WTC11 (cell line): ENCODE measurements at regions not wholly inside any gene's neighbourhood (a gene's known extent, or its start where the extent isn't known, plus 50 kb on each side); places are given as distances from the start of the nearest gene placed in this dataset.

Experiments
- ATAC-seq: fragments of 200-7000 bp; cut with Tn5 transposase; 2 replicates; pipeline ENCODE4 v1.10.0; 2021; ENCODE audit warnings: mild to moderate bottlenecking, moderate library complexity
- CTCF ChIA-PET: fragments of 300-600 bp; sonication (Branson Sonifier 250); formaldehyde crosslinking; loops from one replicate; lab custom pipeline; 2021; ENCODE audit warnings: antibody characterized with exemption; lab: Charles Lee
- POLR2A ChIA-PET: fragments of 350-600 bp; sonication (Branson Sonifier 250); formaldehyde crosslinking; loops from one replicate; lab custom pipeline; 2021; ENCODE audit warnings: antibody characterized with exemption; lab: Charles Lee
- DNase-seq: peaks from one replicate; pipeline ENCODE4 v3.0.0; 2021; ENCODE audit warnings: low spot score
- H3K27ac Mint-ChIP-seq: 2 replicates; pipeline ENCODE4 v1.8.0; 2021; ENCODE audit warnings: mixed read lengths
- H3K27me3 Mint-ChIP-seq: 2 replicates; pipeline ENCODE4 v1.8.0; 2021; ENCODE audit warnings: low read depth, mild to moderate bottlenecking, moderate library complexity, mixed read lengths
- H3K36me3 Mint-ChIP-seq: 2 replicates; pipeline ENCODE4 v1.8.0; 2021; ENCODE audit warnings: mixed read lengths
- H3K4me1 Mint-ChIP-seq: 2 replicates; pipeline ENCODE4 v1.8.0; 2022; ENCODE audit warnings: mixed read lengths
- H3K4me3 Mint-ChIP-seq: 2 replicates; pipeline ENCODE4 v1.8.0; 2021; ENCODE audit warnings: mild to moderate bottlenecking, moderate library complexity, mixed read lengths
- H3K9me3 Mint-ChIP-seq: 2 replicates; pipeline ENCODE4 v1.8.0; 2021; ENCODE audit warnings: mixed read lengths
- ARID4B ChIP-seq: sonication (generic); formaldehyde crosslinking; IDR thresholded peaks from 2 replicates; pipeline ENCODE4 v1.8.0; 2023; ENCODE audit warnings: missing genetic modification reagents, mild to moderate bottlenecking, borderline replicate concordance
- ATF3 ChIP-seq: sonication (generic); formaldehyde crosslinking; conservative IDR thresholded peaks from 2 replicates; pipeline ENCODE4 v1.8.1; 2022; ENCODE audit warnings: mild to moderate bottlenecking, missing genetic modification reagents
- EMX1 ChIP-seq: fragments of 250-450 bp; sonication (Bioruptor Pico); IDR thresholded peaks from 2 replicates; pipeline ENCODE4 v1.8.0; 2021; ENCODE audit warnings: mild to moderate bottlenecking
- ESRRA ChIP-seq: sonication (generic); formaldehyde crosslinking; IDR thresholded peaks from 2 replicates; pipeline ENCODE4 v1.8.1; 2022; ENCODE audit warnings: mild to moderate bottlenecking, missing genetic modification reagents, borderline replicate concordance
- IRF2 ChIP-seq: sonication (generic); formaldehyde crosslinking; IDR thresholded peaks from 2 replicates; pipeline ENCODE4 v1.8.0; 2022; ENCODE audit warnings: low read depth, missing genetic modification reagents, borderline replicate concordance
- JAZF1 ChIP-seq: fragments of 250-450 bp; sonication (Bioruptor Pico); IDR thresholded peaks from 2 replicates; pipeline ENCODE4 v1.9.0; 2021; ENCODE audit warnings: moderate library complexity, mild to moderate bottlenecking, inconsistent platforms
- MLX ChIP-seq: sonication (generic); formaldehyde crosslinking; IDR thresholded peaks from 2 replicates; pipeline ENCODE4 v1.8.1; 2023; ENCODE audit warnings: mild to moderate bottlenecking, missing genetic modification reagents, moderate library complexity
- RORB ChIP-seq: fragments of 250-450 bp; sonication (Bioruptor Pico); IDR thresholded peaks from 2 replicates; pipeline ENCODE4 v1.9.0; 2021; ENCODE audit warnings: mild to moderate bottlenecking
- SOX15 ChIP-seq: fragments of 250-450 bp; sonication (Bioruptor Pico); IDR thresholded peaks from 2 replicates; pipeline ENCODE4 v1.9.0; 2021; ENCODE audit warnings: mild to moderate bottlenecking
- TEAD4 ChIP-seq: sonication (generic); formaldehyde crosslinking; IDR thresholded peaks from 2 replicates; pipeline ENCODE4 v1.8.0; 2022; ENCODE audit warnings: mild to moderate bottlenecking, missing genetic modification reagents
- USF2 ChIP-seq: sonication (generic); formaldehyde crosslinking; IDR thresholded peaks from 2 replicates; pipeline ENCODE4 v1.8.1; 2023; ENCODE audit warnings: mild to moderate bottlenecking, missing genetic modification reagents, moderate library complexity
- ZNF232 ChIP-seq: sonication (generic); formaldehyde crosslinking; IDR thresholded peaks from 2 replicates; pipeline ENCODE4 v1.8.0; 2022; ENCODE audit warnings: mild to moderate bottlenecking, missing genetic modification reagents
- ZNF263 ChIP-seq: sonication (generic); formaldehyde crosslinking; IDR thresholded peaks from 2 replicates; pipeline ENCODE4 v1.8.1; 2022; ENCODE audit warnings: low read depth, mild to moderate bottlenecking, moderate library complexity, missing genetic modification reagents
- ZNF416 ChIP-seq: fragments of 250-450 bp; sonication (Bioruptor Pico); IDR thresholded peaks from 2 replicates; pipeline ENCODE4 v1.9.0; 2021; ENCODE audit warnings: mild to moderate bottlenecking, inconsistent platforms
- TF ChIP-seq, protein P1 (sequence below): fragments of 250-450 bp; sonication (Bioruptor Pico); IDR thresholded peaks from 2 replicates; pipeline ENCODE4 v2.1.2; 2022; ENCODE audit warnings: mild to moderate bottlenecking, moderate library complexity
- TF ChIP-seq, protein P2 (sequence below): sonication (generic); formaldehyde crosslinking; conservative IDR thresholded peaks from 2 replicates; pipeline ENCODE4 v1.8.1; 2023; ENCODE audit warnings: mild to moderate bottlenecking, low read depth, missing genetic modification reagents, moderate library complexity
- TF ChIP-seq, protein P3 (sequence below): fragments of 250-450 bp; sonication (Bioruptor Pico); conservative IDR thresholded peaks from 2 replicates; pipeline ENCODE4 v1.9.0; 2021; ENCODE audit warnings: mild to moderate bottlenecking
- TF ChIP-seq, protein P4 (sequence below): sonication (generic); formaldehyde crosslinking; IDR thresholded peaks from 2 replicates; pipeline ENCODE4 v1.8.1; 2022; ENCODE audit warnings: missing genetic modification reagents, borderline replicate concordance

DNA sequence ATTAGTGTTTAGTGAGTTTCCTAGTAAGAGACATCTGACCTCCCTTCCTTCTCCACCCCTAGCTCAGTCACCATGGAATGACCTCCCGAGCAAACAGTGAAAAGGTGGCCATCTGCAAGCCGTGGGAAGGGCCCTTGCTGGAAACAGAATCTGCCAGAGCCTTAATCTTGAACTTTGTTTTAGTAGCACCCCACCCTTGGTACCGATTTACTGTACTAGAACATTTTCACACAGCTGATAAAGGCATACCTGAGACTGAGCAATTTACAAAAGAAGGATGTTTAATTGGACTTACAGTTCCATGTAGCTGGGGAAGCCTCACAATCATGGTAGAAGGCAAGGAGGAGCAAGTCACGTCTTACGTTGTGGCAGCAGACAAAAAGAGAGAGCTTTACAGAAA is 655.8 kb downstream of the TSN start:
- Mint-ChIP-seq H3K27ac (no peak overlapping the region), H3K9me3 (peaks cover 14% of the 10 kb centered on the region), H3K27me3 (no peaks in the 10 kb centered on the region), H3K4me1 (peaks cover 5% of the 10 kb centered on the region; the same call in 1 of the 2 replicates), H3K36me3 (peaks cover 13% of the 10 kb centered on the region)
- CTCF ChIA-PET, result no interaction called here
- no peak for ATAC-seq
- POLR2A ChIA-PET, result no interaction called here
- DNase-seq, result no peak
- no peak for TF ChIP-seq SOX15 (CRISPR knock-in tag)
- TF ChIP-seq ZNF232 (CRISPR knock-in tag), result no peak
- TF ChIP-seq USF2 (CRISPR knock-in tag), result no peak
- TF ChIP-seq ESRRA (CRISPR knock-in tag), result no peak
- no peak for TF ChIP-seq ARID4B
- TF ChIP-seq ATF3 (CRISPR knock-in tag), result no peak
- TF ChIP-seq, protein P1, sequence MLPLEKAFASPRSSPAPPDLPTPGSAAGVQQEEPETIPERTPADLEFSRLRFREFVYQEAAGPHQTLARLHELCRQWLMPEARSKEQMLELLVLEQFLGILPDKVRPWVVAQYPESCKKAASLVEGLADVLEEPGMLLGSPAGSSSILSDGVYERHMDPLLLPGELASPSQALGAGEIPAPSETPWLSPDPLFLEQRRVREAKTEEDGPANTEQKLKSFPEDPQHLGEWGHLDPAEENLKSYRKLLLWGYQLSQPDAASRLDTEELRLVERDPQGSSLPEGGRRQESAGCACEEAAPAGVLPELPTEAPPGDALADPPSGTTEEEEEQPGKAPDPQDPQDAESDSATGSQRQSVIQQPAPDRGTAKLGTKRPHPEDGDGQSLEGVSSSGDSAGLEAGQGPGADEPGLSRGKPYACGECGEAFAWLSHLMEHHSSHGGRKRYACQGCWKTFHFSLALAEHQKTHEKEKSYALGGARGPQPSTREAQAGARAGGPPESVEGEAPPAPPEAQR (CRISPR knock-in tag), result no peak
- no peak for TF ChIP-seq RORB (CRISPR knock-in tag)
- TF ChIP-seq ZNF263 (CRISPR knock-in tag), result no peak
- no peak for TF ChIP-seq EMX1 (CRISPR knock-in tag)
- TF ChIP-seq ZNF416 (CRISPR knock-in tag), result no peak
- TF ChIP-seq JAZF1, result no peak
- no peak for TF ChIP-seq MLX
- TF ChIP-seq, protein P2, sequence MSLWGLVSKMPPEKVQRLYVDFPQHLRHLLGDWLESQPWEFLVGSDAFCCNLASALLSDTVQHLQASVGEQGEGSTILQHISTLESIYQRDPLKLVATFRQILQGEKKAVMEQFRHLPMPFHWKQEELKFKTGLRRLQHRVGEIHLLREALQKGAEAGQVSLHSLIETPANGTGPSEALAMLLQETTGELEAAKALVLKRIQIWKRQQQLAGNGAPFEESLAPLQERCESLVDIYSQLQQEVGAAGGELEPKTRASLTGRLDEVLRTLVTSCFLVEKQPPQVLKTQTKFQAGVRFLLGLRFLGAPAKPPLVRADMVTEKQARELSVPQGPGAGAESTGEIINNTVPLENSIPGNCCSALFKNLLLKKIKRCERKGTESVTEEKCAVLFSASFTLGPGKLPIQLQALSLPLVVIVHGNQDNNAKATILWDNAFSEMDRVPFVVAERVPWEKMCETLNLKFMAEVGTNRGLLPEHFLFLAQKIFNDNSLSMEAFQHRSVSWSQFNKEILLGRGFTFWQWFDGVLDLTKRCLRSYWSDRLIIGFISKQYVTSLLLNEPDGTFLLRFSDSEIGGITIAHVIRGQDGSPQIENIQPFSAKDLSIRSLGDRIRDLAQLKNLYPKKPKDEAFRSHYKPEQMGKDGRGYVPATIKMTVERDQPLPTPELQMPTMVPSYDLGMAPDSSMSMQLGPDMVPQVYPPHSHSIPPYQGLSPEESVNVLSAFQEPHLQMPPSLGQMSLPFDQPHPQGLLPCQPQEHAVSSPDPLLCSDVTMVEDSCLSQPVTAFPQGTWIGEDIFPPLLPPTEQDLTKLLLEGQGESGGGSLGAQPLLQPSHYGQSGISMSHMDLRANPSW, result no peak
- TF ChIP-seq IRF2, result no peak
- TF ChIP-seq TEAD4 (CRISPR knock-in tag), result no peak
- TF ChIP-seq, protein P3, sequence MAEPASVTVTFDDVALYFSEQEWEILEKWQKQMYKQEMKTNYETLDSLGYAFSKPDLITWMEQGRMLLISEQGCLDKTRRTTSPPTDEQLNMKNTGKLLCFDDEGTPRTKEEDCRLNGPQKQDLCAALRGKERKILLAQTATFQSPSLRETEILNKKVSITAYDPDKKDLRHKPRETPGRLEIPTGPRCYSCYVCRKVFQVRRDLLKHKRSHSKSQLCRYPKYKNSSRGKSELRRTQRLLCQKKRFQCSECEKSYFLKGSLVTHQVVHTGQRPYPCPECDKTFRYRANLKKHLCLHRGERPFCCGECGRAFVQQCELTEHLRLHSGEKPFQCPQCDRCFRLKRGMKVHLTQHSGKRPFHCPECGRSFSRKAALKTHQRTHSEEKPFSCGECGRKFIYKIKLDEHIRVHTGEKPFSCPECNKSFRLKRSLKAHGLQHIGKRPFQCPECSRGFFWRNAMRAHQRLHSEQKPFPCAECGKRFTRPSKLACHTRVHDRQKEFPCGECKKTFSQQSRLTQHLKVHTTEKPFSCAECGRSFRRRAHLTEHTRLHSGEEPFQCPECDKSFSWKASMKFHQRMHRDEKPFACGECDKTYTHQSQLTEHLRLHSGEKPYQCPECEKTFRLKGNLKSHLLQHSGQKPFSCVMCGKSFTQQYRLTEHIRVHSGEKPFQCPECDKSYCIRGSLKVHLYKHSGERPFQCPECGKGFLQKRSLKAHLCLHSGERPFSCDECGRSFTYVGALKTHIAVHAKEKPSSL (CRISPR knock-in tag), result no peak
- TF ChIP-seq, protein P4, sequence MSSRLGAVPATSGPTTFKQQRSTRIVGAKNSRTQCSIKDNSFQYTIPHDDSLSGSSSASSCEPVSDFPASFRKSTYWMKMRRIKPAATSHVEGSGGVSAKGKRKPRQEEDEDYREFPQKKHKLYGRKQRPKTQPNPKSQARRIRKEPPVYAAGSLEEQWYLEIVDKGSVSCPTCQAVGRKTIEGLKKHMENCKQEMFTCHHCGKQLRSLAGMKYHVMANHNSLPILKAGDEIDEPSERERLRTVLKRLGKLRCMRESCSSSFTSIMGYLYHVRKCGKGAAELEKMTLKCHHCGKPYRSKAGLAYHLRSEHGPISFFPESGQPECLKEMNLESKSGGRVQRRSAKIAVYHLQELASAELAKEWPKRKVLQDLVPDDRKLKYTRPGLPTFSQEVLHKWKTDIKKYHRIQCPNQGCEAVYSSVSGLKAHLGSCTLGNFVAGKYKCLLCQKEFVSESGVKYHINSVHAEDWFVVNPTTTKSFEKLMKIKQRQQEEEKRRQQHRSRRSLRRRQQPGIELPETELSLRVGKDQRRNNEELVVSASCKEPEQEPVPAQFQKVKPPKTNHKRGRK, result no peak
- TF ChIP-seq, all 79 proteins: peak for 0
- H3K4me3 Mint-ChIP-seq, result no peak overlapping the region
